UCSD-AML1 (cell line): ENCODE measurements at regions not wholly inside any gene's neighbourhood (a gene's known extent, or its start where the extent isn't known, plus 50 kb on each side); places are given as distances from the start of the nearest gene placed in this dataset.

Experiments
- DNase-seq: peaks from one replicate; lab custom pipeline; 2025; ENCODE audit not compliant: unreplicated experiment; lab: John Stamatoyannopoulos, UW

DNA sequence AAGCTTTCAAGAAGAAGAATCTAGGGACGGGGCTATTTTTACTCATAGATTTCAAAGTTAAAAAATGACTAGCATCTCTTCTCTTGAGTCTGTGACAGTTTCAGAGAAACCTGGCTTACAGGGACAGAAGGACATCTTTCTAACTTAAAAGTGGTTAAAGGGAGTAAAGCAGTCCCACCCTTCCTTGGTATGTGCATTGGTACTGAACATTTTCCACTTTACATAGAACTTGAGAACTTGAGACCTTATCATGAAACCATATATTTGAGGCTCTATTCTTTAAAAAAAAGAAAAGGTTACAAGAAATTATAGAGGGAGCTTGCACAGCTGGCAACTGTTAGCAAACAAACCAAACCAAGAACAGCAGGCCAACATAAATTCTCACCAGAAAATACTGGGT, 73.4 kb upstream of the GAREM1 start:
- no peak for DNase-seq

DNA sequence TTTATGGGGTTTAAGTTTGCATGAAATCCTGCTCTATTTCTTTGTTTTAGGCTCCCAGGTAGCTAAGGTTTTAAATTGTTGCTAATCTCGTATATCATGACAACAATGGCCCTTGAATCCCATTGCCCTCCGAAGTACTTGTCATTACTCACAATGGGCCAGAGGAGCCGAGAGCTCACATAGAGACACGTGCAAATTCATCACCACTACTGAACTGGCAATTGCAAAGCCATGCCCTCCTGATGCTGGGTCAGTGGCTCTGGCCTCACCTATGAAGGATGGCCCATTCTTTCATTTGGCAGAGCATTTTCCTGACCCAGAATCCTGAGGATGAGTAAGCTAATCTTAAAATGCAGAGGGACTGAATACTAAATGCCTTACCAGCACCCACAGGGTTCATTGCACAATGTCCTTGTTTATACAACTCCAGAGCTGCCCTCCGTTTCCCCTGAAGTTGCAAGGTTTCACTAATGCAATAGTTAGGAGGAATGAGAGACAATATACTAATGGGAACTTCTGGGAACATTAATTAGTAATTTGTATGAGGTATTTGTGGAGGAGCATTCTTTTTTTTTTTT, 71.6 kb upstream of the GAREM1 start:
- no peak for DNase-seq

DNA sequence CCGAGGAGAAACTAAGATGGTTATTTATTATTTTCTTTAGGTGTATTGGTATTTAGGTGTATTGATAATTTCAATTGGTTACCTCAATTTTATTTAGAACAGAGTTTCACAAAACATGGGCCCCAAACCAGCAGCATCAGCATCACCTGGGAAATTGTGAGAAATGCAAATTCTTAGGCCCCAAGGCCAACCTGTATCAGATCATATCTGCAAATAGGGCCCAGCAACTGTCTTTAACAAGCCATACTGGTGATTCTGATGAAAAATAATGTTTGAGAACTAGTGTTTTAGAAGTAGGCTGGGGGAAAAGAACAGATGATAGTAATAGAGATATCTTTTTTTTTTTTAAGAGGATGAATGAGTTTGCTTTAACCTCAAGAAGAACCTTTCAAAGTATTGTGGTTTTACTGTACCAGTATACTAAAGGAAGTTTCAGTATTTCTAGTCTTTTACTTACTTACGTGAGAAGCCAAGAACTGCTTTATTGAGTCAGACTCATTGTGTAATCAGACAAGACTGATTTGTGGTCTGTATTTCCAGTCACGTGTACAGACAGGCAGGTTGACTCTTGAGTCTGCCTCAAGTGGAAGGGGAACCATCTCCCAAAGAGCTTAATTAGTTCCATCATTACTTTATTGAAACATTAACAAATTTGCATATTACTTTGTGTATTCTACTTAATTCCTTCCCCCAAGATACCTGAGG, 60.4 kb upstream of the GAREM1 start:
- DNase-seq = no peak

DNA sequence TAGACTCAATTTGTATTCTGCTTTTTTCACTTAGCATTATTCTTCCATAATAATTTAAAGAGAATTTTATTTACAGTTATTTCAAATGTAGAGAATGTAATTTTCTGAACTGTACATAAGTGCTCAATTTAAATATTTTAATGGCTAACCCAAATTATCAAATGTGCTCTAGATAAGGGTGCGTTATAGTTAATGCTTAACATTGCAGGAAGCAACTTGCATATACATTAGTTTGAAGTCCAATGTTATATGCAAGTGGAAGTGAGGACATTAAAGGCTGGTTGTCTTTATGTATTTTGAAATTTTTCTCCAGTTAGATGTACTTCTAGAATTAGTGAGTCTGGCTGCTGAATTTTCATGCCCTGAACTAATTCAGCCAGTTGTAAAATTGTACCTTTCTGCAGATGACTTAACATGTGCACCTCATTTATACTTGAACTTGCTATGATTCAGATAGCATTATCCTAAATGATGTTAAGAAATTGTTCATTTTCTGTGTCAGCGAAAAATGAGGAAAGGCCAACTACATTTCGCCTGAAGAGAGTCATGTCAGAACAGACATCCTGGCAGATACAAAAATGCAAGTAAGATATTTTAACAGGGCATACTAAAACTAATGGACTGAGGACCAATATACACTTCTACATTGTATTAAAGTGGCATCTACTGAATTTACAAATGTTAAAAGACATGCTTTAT, 59.2 kb upstream of the GAREM1 start:
- no peak for DNase-seq

DNA sequence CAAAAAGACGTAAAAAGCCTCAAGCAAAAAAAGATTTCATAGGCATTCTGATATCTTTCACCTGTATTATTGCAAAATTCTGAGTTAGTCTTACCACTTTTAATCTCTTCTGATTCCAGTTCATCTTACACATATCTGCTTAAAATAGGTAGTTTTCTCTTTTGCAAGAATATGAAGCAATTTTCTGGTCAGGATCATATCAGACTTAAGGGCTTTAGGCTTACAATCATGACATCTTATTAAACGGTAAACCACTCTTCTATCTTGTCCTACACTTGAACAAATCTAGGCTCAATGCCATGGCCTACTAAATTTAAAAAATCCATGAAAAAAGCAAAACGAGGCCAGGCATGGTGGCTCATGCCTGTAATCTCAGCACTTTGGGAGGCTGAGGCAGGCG, 50.1 kb upstream of the GAREM1 start:
- DNase-seq = no peak
